A673 (cell line): ENCODE measurements at regions not wholly inside any gene's neighbourhood (a gene's known extent, or its start where the extent isn't known, plus 50 kb on each side); places are given as distances from the start of the nearest gene placed in this dataset.

ENCODE experiments used
- BruUV-seq: library from RNA; stranded (reverse); fragments of 400-500 nt; replicated peaks from 2 replicates; lab custom pipeline; 2021; lab: Mats Ljungman, UMichigan
- CTCF ChIA-PET: fragments of 300-600 bp; sonication (Branson Sonifier 250); formaldehyde crosslinking; loops from one replicate; lab custom pipeline; 2022; ENCODE audit warnings: antibody characterized with exemption; lab: Charles Lee
- POLR2A ChIA-PET: fragments of 300-600 bp; sonication (Branson Sonifier 250); formaldehyde crosslinking; loops from one replicate; lab custom pipeline; 2022; ENCODE audit warnings: antibody characterized with exemption; ENCODE audit not compliant: low non-redundant PET; lab: Charles Lee
- DNase-seq: peaks from one replicate; pipeline ENCODE4 v3.0.0-alpha.2; 2015; ENCODE audit warnings: low spot score
- H3K27ac ChIP-seq: fragments of 200-600 bp; sonication (generic); 2 replicates; pipeline ENCODE4 v1.5.1; 2016; ENCODE audit warnings: mixed run types, low read depth, mild to moderate bottlenecking, mixed read lengths, antibody characterized with exemption, low read length; ENCODE audit not compliant: poor library complexity, severe bottlenecking
- H3K27me3 ChIP-seq: fragments of 200-600 bp; sonication (generic); replicated peaks from 2 replicates; pipeline ENCODE4 v1.6.1; 2017; ENCODE audit warnings: mixed run types, low read depth, mild to moderate bottlenecking, mixed read lengths, antibody characterized with exemption, low read length; ENCODE audit not compliant: insufficient read depth, poor library complexity
- H3K36me3 ChIP-seq: fragments of 200-600 bp; sonication (generic); 2 replicates; pipeline ENCODE4 v1.6.1; 2016; ENCODE audit warnings: mixed run types, mild to moderate bottlenecking, mixed read lengths, antibody characterized with exemption, low read length; ENCODE audit not compliant: insufficient read depth, poor library complexity, severe bottlenecking
- H3K4me1 ChIP-seq: fragments of 200-600 bp; sonication (generic); 2 replicates; pipeline ENCODE4 v1.6.1; 2017; ENCODE audit warnings: mixed run types, mild to moderate bottlenecking, mixed read lengths, antibody characterized with exemption, low read length; ENCODE audit not compliant: insufficient read depth, poor library complexity, severe bottlenecking
- H3K4me3 ChIP-seq: fragments of 200-600 bp; sonication (generic); 2 replicates; pipeline ENCODE4 v1.5.1; 2016; ENCODE audit warnings: low read depth, mixed run types, mild to moderate bottlenecking, mixed read lengths, low read length; ENCODE audit not compliant: poor library complexity, severe bottlenecking
- H3K9me3 ChIP-seq: fragments of 200-600 bp; sonication (generic); 2 replicates; pipeline ENCODE4 v1.6.1; 2016; ENCODE audit warnings: mixed run types, low read depth, mild to moderate bottlenecking, mixed read lengths, antibody characterized with exemption, low read length; ENCODE audit not compliant: poor library complexity, severe bottlenecking
- CTCF ChIP-seq: fragments of 300-800, 200-600 bp; sonication (generic); conservative IDR thresholded peaks from 2 replicates; pipeline ENCODE4 v1.5.1; 2017; ENCODE audit warnings: low read depth, mild to moderate bottlenecking, antibody characterized with exemption, low read length, moderate library complexity, mixed read lengths
- EZH2 ChIP-seq: fragments of 200-600 bp; sonication (generic); IDR thresholded peaks from 2 replicates; pipeline ENCODE4 v1.6.1; 2017; ENCODE audit warnings: borderline replicate concordance, low read depth, mild to moderate bottlenecking, mixed read lengths, antibody characterized with exemption, low read length; ENCODE audit not compliant: poor library complexity, severe bottlenecking
- intact Hi-C: fragments of 100-400 bp; cut with micrococcal nuclease; formaldehyde crosslinking; loops from one replicate; pipeline ENCODE4 v1.10.0; 2022; ENCODE audit not compliant: unreplicated experiment

DNA sequence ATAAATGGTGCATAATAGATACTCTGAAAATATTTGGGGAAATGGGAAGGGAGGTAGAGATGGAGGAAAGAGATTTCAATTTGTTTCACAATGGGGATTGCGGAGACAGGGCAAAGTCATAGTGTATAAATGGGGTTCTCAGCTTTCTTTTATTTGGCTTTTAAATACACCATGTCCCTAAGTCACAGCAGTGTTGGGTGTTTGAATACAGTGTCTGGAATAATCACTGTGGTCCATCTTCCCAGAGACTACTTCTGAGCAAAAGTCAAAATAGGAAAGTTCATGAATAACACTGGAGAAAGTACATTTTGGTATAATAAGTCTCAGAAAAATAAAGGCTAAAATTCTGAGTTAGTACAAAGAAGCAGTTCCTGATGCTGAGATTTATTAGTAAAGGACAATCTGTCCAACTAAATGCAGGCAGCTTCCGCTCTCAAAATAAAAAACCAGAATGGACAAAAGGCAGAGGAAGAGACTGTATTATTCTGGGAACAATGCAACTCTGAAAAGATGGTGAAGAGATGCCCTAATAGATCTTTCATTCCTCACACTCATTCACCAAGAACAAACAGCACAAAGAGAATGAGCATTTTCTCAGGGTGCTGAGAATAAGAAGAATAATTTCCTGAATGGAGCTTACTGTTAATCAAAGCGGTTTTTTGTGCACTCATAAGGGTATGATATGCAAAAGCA, 295.4 kb upstream of the PIK3C3 start:
- Histone ChIP-seq H3K9me3 (no peaks in the 10 kb centered on the region), H3K36me3 (no peaks in the 10 kb centered on the region), H3K4me1 (no peaks in the 10 kb centered on the region), H3K4me3 (no peak overlapping the region), H3K27ac (no peak overlapping the region), H3K27me3 (peaks cover 17% of the 10 kb centered on the region)
- TF ChIP-seq EZH2 (no peak), CTCF (no peak)
- CTCF ChIA-PET = no interaction called here
- intact Hi-C loops = no loop called here
- POLR2A ChIA-PET = no interaction called here
- no TSS peak for BruUV-seq
- DNase-seq = no peak

- TF ChIP-seq CTCF = no peak
- no peak for TF ChIP-seq EZH2
- no peak for DNase-seq
- H3K4me1 ChIP-seq = no peaks in the 10 kb centered on the region
- ChIA-PET CTCF (no interaction called here), POLR2A (no interaction called here)
- no peaks in the 10 kb centered on the region for H3K36me3 ChIP-seq
- BruUV-seq = no TSS peak
- no peak overlapping the region for H3K27ac ChIP-seq
- peaks cover 16% of the 10 kb centered on the region for H3K27me3 ChIP-seq
- no peaks in the 10 kb centered on the region for H3K9me3 ChIP-seq
- no peak overlapping the region for H3K4me3 ChIP-seq
- intact Hi-C loops = no loop called here
These were observed 297.8 kb upstream of the PIK3C3 start for GRCh38 chr18:41657189-41657588.

DNA sequence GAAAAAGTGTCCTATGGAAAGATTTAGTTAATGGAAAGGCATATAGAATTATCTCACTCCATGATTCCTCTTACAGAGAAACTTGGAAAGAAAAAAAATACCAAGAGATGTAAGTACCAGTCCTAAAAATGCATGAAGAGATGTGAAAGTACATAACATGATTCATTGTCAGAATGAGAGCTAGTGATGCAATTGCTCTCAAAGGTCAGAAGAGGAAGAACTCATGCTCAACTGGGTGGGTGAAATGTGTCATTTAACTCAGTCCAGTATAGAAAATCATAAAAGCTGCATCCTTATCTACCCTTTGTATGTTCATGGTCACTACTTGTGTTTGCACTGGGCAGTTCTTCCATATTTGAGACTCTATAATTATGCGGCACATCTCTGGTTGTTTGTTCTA, 300.0 kb upstream of the PIK3C3 start:
- no peak for DNase-seq
- H3K36me3 ChIP-seq = no peaks in the 10 kb centered on the region
- CTCF ChIA-PET = no interaction called here
- no TSS peak for BruUV-seq
- POLR2A ChIA-PET = no interaction called here
- TF ChIP-seq EZH2 (no peak), CTCF (no peak)
- intact Hi-C loops = no loop called here
- H3K4me3 ChIP-seq = no peak overlapping the region
- no peaks in the 10 kb centered on the region for H3K9me3 ChIP-seq
- no peaks in the 10 kb centered on the region for H3K4me1 ChIP-seq
- no peak overlapping the region for H3K27ac ChIP-seq
- H3K27me3 ChIP-seq = peaks cover 14% of the 10 kb centered on the region
